ENCODE measurements at regions not wholly inside any gene's neighbourhood (a gene's known extent, or its start where the extent isn't known, plus 50 kb on each side); places are given as distances from the start of the nearest gene placed in this dataset.

DNA sequence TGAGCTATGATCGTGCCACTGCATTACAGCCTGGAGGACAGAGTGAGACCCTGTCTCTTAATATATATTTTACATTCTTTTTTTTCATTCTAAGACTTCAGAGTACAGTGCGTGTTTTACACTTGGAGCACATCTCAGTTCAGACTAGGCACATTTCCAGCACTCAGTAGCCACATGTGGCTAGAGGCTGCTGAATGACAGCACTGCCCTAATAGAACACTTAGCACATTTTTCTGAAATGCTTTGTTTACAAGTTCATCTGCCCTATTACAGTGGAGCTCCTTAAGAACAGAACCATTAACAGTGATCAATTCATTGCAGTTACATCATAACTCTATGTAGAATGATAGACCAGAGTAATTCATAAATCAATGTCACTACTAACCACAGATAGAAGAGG, 138.1 kb downstream of the SUCLG1 start:
- DNase-seq (no peak), ATAC-seq (replicated peaks in 1 of 4) (no peak)
- peaks cover 0 to 6% of the 10 kb centered on the region in 2 experiments for H3K27me3 ChIP-seq (replicated peaks in 1 of 2; ENCODE audit: control insufficient read depth in 2 of 2, extremely low read depth in 1 of 2, insufficient read depth in 2 of 2, low read length in 1 of 2)
- POLR2A ChIA-PET, result no interaction called here
- Mint-ChIP-seq H3K27me3 (peaks cover 18 to 20% of the 10 kb centered on the region in 2 donors), H3K9me3 (no peaks in the 10 kb centered on the region), H3K36me3 (no peaks in the 10 kb centered on the region), H3K4me3 (no peak overlapping the region), H3K4me1 (no peaks in the 10 kb centered on the region), H3K27ac (no peak overlapping the region)
- no peak overlapping the region for H3K4me3 ChIP-seq (ENCODE audit: control insufficient read depth in 1 of 2, extremely low read depth in 1 of 2, low read length in 1 of 2)
- H3K4me1 ChIP-seq (ENCODE audit: control insufficient read depth in 1 of 2, extremely low read depth in 1 of 2, insufficient read depth in 2 of 2, low read length in 2 of 2), result no peaks in the 10 kb centered on the region
- CTCF ChIA-PET, result no interaction called here
- WGBS (ENCODE audit: insufficient coverage), result 92% methylated on average over 1 of the region's 2 CpGs
- no peak overlapping the region for H3K27ac ChIP-seq (ENCODE audit: low read length)
- no peaks in the 10 kb centered on the region for H3K36me3 ChIP-seq (ENCODE audit: control insufficient read depth in 2 of 2, extremely low read depth in 1 of 2, insufficient read depth in 1 of 2, low read length in 1 of 2)
- H3K9me3 ChIP-seq, result no peaks in the 10 kb centered on the region

DNA sequence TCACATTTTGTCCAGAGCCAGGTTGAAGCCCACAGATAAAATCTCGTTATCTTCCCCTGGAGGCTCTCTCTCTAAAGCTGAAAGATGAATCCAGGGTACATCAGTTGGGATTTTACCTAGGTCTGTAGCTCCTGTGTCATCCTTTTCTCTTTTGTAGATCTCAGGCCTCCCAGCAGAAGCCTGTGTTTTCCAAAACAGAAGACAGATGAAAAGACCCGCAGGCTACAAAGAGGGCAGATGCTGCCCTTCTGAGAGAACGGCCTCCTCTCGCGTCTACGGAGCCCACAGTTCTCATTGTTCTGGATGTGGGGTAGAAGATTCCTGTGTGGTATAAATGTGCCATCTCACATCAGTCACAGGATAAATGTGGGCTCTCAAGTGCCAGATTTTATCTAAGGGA, 139.5 kb downstream of the SUCLG1 start:
- Histone ChIP-seq H3K27me3 (replicated peaks in 1 of 2; ENCODE audit: control insufficient read depth in 2 of 2, extremely low read depth in 1 of 2, insufficient read depth in 2 of 2, low read length in 1 of 2) (peaks cover 0 to 13% of the 10 kb centered on the region in 2 experiments), H3K36me3 (ENCODE audit: control insufficient read depth in 2 of 2, extremely low read depth in 1 of 2, insufficient read depth in 1 of 2, low read length in 1 of 2) (no peaks in the 10 kb centered on the region), H3K9me3 (no peaks in the 10 kb centered on the region), H3K4me3 (ENCODE audit: control insufficient read depth in 1 of 2, extremely low read depth in 1 of 2, low read length in 1 of 2) (no peak overlapping the region), H3K27ac (ENCODE audit: low read length) (no peak overlapping the region), H3K4me1 (ENCODE audit: control insufficient read depth in 1 of 2, extremely low read depth in 1 of 2, insufficient read depth in 2 of 2, low read length in 2 of 2) (peaks cover 0 to 6% of the 10 kb centered on the region in 2 experiments)
- 75% methylated on average over 6 of the region's 6 CpGs for WGBS (ENCODE audit: insufficient coverage)
- Mint-ChIP-seq H3K4me3 (no peak overlapping the region), H3K36me3 (no peaks in the 10 kb centered on the region), H3K27me3 (peaks cover 15 to 18% of the 10 kb centered on the region in 2 donors), H3K27ac (no peak overlapping the region), H3K4me1 (peaks cover 4 to 5% (median 4%) of the 10 kb centered on the region in 3 donors), H3K9me3 (no peaks in the 10 kb centered on the region)
- ChIA-PET POLR2A (no interaction called here), CTCF (no interaction called here)
- DNase-seq (no peak), ATAC-seq (replicated peaks in 1 of 4) (no peak)

DNA sequence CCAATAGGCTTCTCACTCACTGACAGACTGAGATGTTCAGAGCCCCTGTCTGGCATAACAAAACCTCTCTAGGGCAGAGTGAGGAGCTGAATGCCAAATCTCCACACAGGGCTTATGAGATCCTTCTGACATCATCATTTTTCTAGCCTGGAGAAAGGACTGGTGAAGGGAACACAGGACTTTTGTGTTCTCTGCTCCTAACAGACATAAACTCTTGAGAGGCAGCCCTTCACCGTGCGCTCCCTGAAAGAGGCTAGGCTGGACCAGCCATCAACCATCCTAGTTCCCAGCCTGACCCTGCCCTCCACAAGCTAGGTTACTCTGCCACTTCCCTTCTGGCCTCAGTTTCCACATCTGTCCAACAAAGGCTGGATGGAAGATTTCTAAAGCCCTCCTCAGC, 141.9 kb downstream of the SUCLG1 start:
- CTCF ChIA-PET, result interaction anchor here (0.5 to 1.2 kb wide), 2 partner anchors 12 to 964 kb away, joined by 3 to 5 read pairs; no protein-coding TSS in a partner anchor
- 100% methylated on average over 2 of the region's 2 CpGs for whole genome bisulfite sequencing (ENCODE audit: insufficient coverage)
- peaks cover 0 to 14% of the 10 kb centered on the region in 2 experiments for H3K27me3 ChIP-seq (replicated peaks in 1 of 2; ENCODE audit: control insufficient read depth in 2 of 2, extremely low read depth in 1 of 2, insufficient read depth in 2 of 2, low read length in 1 of 2)
- no peak overlapping the region for H3K27ac ChIP-seq (ENCODE audit: low read length)
- peaks cover 0 to 6% of the 10 kb centered on the region in 2 experiments for H3K4me1 ChIP-seq (ENCODE audit: control insufficient read depth in 1 of 2, extremely low read depth in 1 of 2, insufficient read depth in 2 of 2, low read length in 2 of 2)
- no peaks in the 10 kb centered on the region for H3K36me3 ChIP-seq (ENCODE audit: control insufficient read depth in 2 of 2, extremely low read depth in 1 of 2, insufficient read depth in 1 of 2, low read length in 1 of 2)
- H3K9me3 ChIP-seq, result no peaks in the 10 kb centered on the region
- peaks cover 4 to 7% (median 4%) of the 10 kb centered on the region in 3 donors for H3K4me1 Mint-ChIP-seq
- DNase-seq, result no peak
- no peak overlapping the region for H3K4me3 ChIP-seq (ENCODE audit: control insufficient read depth in 1 of 2, extremely low read depth in 1 of 2, low read length in 1 of 2)
- no peak overlapping the region for H3K27ac Mint-ChIP-seq
- no peak overlapping the region for H3K4me3 Mint-ChIP-seq
- POLR2A ChIA-PET, result no interaction called here
- H3K27me3 Mint-ChIP-seq, result peaks cover 11 to 18% of the 10 kb centered on the region in 2 donors
- H3K36me3 Mint-ChIP-seq, result no peaks in the 10 kb centered on the region
- H3K9me3 Mint-ChIP-seq, result no peaks in the 10 kb centered on the region
- ATAC-seq (replicated peaks in 1 of 4), result no peak

DNA sequence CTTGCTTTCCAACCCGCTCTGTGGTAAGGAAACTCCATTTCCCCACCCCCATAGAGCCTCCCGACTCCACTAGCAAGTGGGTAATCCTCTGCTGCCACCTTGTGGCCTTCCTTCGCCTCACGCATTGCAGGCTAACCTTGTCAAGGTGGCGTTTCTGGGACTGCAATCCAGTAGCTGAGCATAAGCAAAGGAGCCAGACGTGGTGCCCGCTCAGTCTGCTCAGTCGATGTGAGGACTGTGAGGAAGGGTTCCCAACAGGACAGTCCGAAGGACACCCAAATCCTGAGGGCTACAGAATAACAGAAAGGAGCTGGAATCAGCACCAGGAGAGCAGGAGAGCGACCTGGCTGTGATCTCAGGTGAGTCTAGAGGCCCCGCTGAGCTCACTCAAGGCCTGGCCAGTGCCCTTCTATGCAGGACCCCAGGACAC, 144.2 kb downstream of the SUCLG1 start:
- no peak overlapping the region for H3K4me3 Mint-ChIP-seq
- ChIA-PET POLR2A (no interaction called here), CTCF (interaction anchor here (0.6 to 1.8 kb wide), 7 partner anchors 10 to 292 kb away, joined by 3 to 5 read pairs (median 4); no protein-coding TSS in a partner anchor)
- H3K9me3 Mint-ChIP-seq, result no peaks in the 10 kb centered on the region
- Histone ChIP-seq H3K27ac (ENCODE audit: low read length) (no peak overlapping the region), H3K4me1 (ENCODE audit: control insufficient read depth in 1 of 2, extremely low read depth in 1 of 2, insufficient read depth in 2 of 2, low read length in 2 of 2) (peaks cover 0 to 6% of the 10 kb centered on the region in 2 experiments), H3K36me3 (ENCODE audit: control insufficient read depth in 2 of 2, extremely low read depth in 1 of 2, insufficient read depth in 1 of 2, low read length in 1 of 2) (no peaks in the 10 kb centered on the region), H3K27me3 (replicated peaks in 1 of 2; ENCODE audit: control insufficient read depth in 2 of 2, extremely low read depth in 1 of 2, insufficient read depth in 2 of 2, low read length in 1 of 2) (peaks cover 0 to 16% of the 10 kb centered on the region in 2 experiments), H3K4me3 (ENCODE audit: control insufficient read depth in 1 of 2, extremely low read depth in 1 of 2, low read length in 1 of 2) (no peak overlapping the region), H3K9me3 (no peaks in the 10 kb centered on the region)
- no peak overlapping the region for H3K27ac Mint-ChIP-seq
- peaks cover 14 to 16% of the 10 kb centered on the region in 2 donors for H3K27me3 Mint-ChIP-seq
- DNase-seq (peak; percentile 25 to 80 (median 61)), ATAC-seq (replicated peaks in 1 of 4) (peak; percentile 64 to 80 (median 78))
- WGBS (ENCODE audit: insufficient coverage), result 23% methylated on average over 11 of the region's 11 CpGs
- peaks cover 4 to 7% (median 4%) of the 10 kb centered on the region in 3 donors for H3K4me1 Mint-ChIP-seq
- no peaks in the 10 kb centered on the region for H3K36me3 Mint-ChIP-seq

DNA sequence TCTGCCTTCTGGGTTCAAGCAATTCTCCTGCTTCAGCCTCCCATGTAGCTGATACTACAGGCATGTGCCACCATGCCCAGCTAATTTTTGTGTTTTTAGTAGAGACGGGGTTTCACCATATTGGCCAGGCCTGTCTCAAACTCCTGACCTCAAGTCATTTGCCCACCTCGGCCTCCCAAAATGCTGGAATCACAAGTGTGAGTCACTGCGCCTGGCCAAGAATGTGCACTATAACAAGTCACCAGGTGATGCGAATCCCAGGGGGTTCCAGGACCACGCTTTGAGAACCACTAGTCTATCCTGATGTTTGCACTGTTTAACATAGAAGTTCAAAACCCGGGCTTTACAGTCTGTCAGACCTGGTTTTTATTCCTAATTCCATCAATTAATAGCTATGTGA, 144.8 kb downstream of the SUCLG1 start:
- ChIA-PET CTCF (interaction anchor here (0.6 to 1.8 kb wide), 8 partner anchors 9 to 292 kb away, joined by 3 to 5 read pairs (median 3); no protein-coding TSS in a partner anchor), POLR2A (no interaction called here)
- Mint-ChIP-seq H3K4me1 (peaks cover 4 to 7% (median 4%) of the 10 kb centered on the region in 3 donors), H3K27ac (no peak overlapping the region), H3K9me3 (no peaks in the 10 kb centered on the region), H3K36me3 (no peaks in the 10 kb centered on the region), H3K4me3 (no peak overlapping the region), H3K27me3 (peaks cover 14 to 20% of the 10 kb centered on the region in 2 donors)
- DNase-seq (no peak), ATAC-seq (replicated peaks in 1 of 4) (no peak)
- Histone ChIP-seq H3K9me3 (no peaks in the 10 kb centered on the region), H3K27ac (ENCODE audit: low read length) (no peak overlapping the region), H3K4me1 (ENCODE audit: control insufficient read depth in 1 of 2, extremely low read depth in 1 of 2, insufficient read depth in 2 of 2, low read length in 2 of 2) (peaks cover 0 to 6% of the 10 kb centered on the region in 2 experiments), H3K27me3 (replicated peaks in 1 of 2; ENCODE audit: control insufficient read depth in 2 of 2, extremely low read depth in 1 of 2, insufficient read depth in 2 of 2, low read length in 1 of 2) (peaks cover 0 to 12% of the 10 kb centered on the region in 2 experiments), H3K4me3 (ENCODE audit: control insufficient read depth in 1 of 2, extremely low read depth in 1 of 2, low read length in 1 of 2) (no peak overlapping the region), H3K36me3 (ENCODE audit: control insufficient read depth in 2 of 2, extremely low read depth in 1 of 2, insufficient read depth in 1 of 2, low read length in 1 of 2) (no peaks in the 10 kb centered on the region)
- WGBS (ENCODE audit: insufficient coverage), result 90% methylated on average over 5 of the region's 6 CpGs

DNA sequence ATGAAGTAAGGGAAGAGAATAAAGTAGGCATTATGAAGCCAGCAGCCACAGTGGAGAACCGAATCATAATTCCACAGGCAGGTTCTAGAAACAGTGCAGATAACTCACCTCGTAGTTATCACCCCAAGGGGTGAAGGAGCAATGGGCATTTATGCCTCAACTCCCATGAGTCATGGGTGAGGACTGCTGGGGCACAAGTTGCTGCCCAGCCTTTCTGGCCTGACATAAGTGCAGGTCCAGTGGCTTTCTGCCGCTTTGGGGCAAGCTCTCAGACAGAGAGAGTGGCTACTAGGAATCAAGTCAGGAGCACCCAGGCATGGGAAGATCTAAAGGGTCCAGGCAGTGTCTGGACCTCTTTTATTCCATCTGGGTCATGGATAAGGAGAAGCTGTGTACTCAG, 149.8 kb downstream of the SUCLG1 start:
- Histone ChIP-seq H3K27me3 (replicated peaks in 1 of 2; ENCODE audit: control insufficient read depth in 2 of 2, extremely low read depth in 1 of 2, insufficient read depth in 2 of 2, low read length in 1 of 2) (peaks cover 0 to 6% of the 10 kb centered on the region in 2 experiments), H3K36me3 (ENCODE audit: control insufficient read depth in 2 of 2, extremely low read depth in 1 of 2, insufficient read depth in 1 of 2, low read length in 1 of 2) (no peaks in the 10 kb centered on the region), H3K27ac (ENCODE audit: low read length) (no peak overlapping the region), H3K9me3 (no peaks in the 10 kb centered on the region), H3K4me3 (ENCODE audit: control insufficient read depth in 1 of 2, extremely low read depth in 1 of 2, low read length in 1 of 2) (no peak overlapping the region), H3K4me1 (ENCODE audit: control insufficient read depth in 1 of 2, extremely low read depth in 1 of 2, insufficient read depth in 2 of 2, low read length in 2 of 2) (no peaks in the 10 kb centered on the region)
- WGBS (ENCODE audit: insufficient coverage), result 88% methylated on average over 2 of the region's 3 CpGs
- no peak overlapping the region for H3K4me3 Mint-ChIP-seq
- DNase-seq, result no peak
- H3K9me3 Mint-ChIP-seq, result peaks cover 0 to 14% (median 3%) of the 10 kb centered on the region in 3 donors
- H3K27me3 Mint-ChIP-seq, result peaks cover 10 to 29% of the 10 kb centered on the region in 2 donors
- H3K4me1 Mint-ChIP-seq, result no peaks in the 10 kb centered on the region
- CTCF ChIA-PET, result no interaction called here
- POLR2A ChIA-PET, result no interaction called here
- no peak overlapping the region for H3K27ac Mint-ChIP-seq
- no peaks in the 10 kb centered on the region for H3K36me3 Mint-ChIP-seq
- ATAC-seq (replicated peaks in 1 of 4), result no peak

DNA sequence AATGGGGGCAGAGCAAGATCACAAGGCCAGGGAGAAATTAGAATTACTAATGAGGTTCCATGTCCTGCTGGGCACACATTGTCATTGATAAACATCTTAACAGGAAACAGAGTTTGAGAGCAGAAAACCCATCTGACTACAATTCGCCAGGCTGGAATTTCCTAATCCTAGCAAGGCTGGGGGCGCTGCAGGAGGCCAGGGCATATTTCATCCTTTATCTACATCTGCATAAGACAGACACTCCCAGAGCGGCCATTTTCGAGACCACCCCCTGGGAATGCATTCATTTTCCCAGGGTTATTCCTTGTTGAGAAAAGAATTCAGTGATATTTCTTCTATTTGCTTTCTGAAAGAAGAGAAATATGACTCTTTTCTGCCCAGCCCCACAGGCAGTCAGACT, 152.7 kb downstream of the SUCLG1 start:
- no peak overlapping the region for H3K4me3 Mint-ChIP-seq
- POLR2A ChIA-PET, result no interaction called here
- no peak overlapping the region for H3K27ac ChIP-seq (ENCODE audit: low read length)
- H3K4me1 ChIP-seq (ENCODE audit: control insufficient read depth in 1 of 2, extremely low read depth in 1 of 2, insufficient read depth in 2 of 2, low read length in 2 of 2), result no peaks in the 10 kb centered on the region
- no CpG with 5 or more reads among the region's 4 CpGs for WGBS (ENCODE audit: insufficient coverage)
- no peaks in the 10 kb centered on the region for H3K9me3 ChIP-seq
- peaks cover 6 to 23% of the 10 kb centered on the region in 2 donors for H3K27me3 Mint-ChIP-seq
- H3K36me3 ChIP-seq (ENCODE audit: control insufficient read depth in 2 of 2, extremely low read depth in 1 of 2, insufficient read depth in 1 of 2, low read length in 1 of 2), result no peaks in the 10 kb centered on the region
- no peaks in the 10 kb centered on the region for H3K36me3 Mint-ChIP-seq
- no peak overlapping the region for H3K4me3 ChIP-seq (ENCODE audit: control insufficient read depth in 1 of 2, extremely low read depth in 1 of 2, low read length in 1 of 2)
- peaks cover 0 to 14% (median 3%) of the 10 kb centered on the region in 3 donors for H3K9me3 Mint-ChIP-seq
- DNase-seq (no peak), ATAC-seq (replicated peaks in 1 of 4) (no peak)
- H3K4me1 Mint-ChIP-seq, result no peaks in the 10 kb centered on the region
- CTCF ChIA-PET, result no interaction called here
- H3K27ac Mint-ChIP-seq, result no peak overlapping the region
- peaks cover 0 to 3% of the 10 kb centered on the region in 2 experiments for H3K27me3 ChIP-seq (replicated peaks in 1 of 2; ENCODE audit: control insufficient read depth in 2 of 2, extremely low read depth in 1 of 2, insufficient read depth in 2 of 2, low read length in 1 of 2)
